NOMO-1 treated with dmso at 0.1 percent for 144 hours (cell line): ENCODE measurements at regions not wholly inside any gene's neighbourhood (a gene's known extent, or its start where the extent isn't known, plus 50 kb on each side); places are given as distances from the start of the nearest gene placed in this dataset.
"Not testable (repeated sequence)": the region's sequence is repeated elsewhere in the genome, so short reads cannot be mapped to it uniquely, and the experiment has no call there.

ENCODE experiments used
- DNase-seq: peaks from one replicate; lab custom pipeline; 2025; ENCODE audit not compliant: unreplicated experiment; lab: John Stamatoyannopoulos, UW

DNA sequence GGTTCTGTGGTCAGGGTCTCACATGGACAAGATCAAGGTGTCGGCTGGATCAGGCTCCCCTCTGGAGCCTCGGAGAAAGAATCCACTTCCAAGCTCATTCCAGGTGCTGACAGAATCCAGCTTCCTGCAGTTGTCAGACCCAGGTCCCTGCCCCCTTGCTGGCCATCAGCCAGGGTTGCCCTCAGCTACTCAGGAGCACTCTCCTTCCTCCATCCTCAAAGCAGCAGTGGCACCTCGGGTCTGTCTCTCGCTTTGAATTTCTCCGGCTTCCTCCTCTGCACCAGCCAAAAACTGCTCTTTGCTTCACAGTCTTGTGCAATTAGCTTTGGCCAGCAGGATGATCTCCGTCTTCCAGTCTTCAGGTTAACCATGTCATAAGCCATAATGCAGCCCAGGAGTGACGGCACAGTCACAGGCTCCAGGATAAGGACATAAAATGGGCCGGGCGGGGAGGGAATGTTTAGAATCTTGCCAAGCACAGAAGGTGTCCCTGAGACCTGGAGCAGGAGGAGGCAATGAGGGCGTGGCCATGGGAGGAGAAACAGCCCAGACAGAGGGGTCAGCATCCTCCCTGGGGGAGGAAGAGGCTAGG is 79.4 kb upstream of the SLC25A33 start:
- DNase-seq: no peak

DNA sequence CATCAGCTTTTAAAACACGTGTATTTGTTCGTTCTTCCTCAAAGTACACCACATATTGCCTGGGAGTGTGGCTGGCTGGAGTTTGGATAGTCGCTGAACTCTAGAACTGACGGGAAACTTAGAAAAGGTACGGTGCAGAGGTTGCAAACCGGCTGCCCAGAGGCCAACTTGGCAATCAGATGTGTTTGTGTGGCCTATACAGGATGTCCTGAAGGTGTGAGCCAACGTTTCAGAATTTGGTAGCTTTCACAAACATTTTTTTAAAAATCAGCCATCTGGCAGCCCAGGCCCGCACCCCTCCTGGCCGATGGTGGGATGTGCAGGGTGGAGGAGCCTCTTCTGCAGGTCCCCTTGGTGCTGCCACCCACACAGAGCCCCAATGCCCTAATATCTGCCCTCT is 73.6 kb upstream of the SLC25A33 start:
- no peak for DNase-seq

DNA sequence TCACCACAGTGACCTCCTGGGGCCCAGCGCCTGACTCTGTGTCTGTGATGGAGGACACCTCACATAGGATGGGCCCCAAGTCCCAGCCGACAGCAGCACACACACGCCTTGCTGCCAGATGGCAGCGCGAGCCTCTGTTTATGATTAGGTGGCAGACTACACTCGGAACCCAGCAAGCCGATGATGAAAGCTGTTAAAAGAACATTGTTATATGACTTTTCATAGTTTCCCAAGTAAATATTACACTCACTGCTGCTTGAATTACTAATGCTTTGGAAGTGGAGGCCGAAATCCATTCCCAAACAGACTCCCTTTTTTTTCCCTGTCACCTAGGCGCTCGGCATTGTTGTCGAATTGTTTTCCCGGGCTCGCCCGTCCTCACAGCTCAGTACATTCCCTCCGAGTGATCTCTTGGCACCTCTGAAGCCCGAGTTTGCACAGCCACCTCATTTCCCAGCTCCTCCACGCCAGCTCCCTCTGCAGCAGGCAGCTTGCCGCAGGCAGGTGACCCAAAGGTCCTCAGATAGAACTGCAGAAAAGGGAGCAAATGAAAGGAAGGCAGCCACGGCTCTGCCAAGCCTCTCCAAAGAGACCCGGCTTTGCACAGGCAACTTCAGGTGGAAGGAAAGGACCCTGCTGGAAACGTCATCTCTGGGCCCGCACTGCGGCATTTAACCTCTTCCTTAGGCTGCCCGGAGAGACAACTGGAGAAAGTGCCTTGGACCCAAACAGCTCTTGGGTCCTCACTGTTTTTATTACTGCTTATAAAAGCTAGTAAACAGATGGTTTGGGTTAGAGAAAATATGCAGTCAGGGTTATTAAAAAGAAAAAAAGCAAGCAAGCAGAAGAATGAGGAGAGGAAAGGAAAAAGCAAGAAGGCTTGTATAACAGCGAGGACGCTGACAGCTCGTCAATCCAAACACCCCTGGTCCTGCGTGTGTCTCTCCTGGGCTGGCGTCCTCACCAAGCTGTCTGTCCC is 72.2 kb upstream of the SLC25A33 start:
- no peak for DNase-seq

DNA sequence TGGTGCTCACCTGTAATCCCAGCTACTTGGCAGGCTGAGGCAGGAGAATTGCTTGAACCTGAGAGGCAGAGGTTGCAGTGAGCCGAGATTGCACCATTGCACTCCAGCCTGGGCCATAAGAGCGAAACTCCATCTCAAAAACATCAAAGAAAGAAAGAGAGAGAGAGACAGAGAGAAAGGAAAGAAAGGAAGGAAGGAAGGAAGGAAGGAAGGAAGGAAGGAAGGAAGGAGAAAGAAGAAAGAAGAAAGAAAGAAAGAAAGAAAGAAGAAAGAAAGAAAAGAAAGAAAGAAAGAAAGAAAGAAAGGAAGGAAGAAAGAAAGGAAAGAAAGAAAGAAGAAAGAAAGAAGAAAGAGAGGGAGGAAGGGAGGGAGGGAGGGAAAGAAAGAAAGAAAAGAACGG is 69.4 kb upstream of the SLC25A33 start:
- DNase-seq: not testable (repeated sequence)

DNA sequence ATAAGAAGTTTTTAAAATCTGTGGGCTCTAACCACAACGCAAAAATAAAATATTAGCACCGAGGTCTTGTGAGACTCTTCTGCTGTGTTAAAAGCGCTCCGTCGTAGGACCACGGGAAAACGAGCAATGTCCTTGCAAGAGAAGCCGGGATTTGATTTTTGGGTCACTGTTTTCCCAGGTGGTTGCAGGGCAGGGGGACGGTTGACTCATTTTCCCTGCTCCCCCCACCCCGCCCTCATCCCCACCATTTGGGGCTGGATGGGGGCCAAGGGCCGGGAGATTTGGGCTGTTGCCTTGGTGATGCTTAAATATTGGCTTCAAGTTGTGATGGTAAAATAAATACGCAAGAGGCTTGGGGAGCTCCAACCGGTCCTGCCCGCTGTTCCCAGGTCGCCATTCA is 67.6 kb upstream of the SLC25A33 start:
- no peak for DNase-seq

DNA sequence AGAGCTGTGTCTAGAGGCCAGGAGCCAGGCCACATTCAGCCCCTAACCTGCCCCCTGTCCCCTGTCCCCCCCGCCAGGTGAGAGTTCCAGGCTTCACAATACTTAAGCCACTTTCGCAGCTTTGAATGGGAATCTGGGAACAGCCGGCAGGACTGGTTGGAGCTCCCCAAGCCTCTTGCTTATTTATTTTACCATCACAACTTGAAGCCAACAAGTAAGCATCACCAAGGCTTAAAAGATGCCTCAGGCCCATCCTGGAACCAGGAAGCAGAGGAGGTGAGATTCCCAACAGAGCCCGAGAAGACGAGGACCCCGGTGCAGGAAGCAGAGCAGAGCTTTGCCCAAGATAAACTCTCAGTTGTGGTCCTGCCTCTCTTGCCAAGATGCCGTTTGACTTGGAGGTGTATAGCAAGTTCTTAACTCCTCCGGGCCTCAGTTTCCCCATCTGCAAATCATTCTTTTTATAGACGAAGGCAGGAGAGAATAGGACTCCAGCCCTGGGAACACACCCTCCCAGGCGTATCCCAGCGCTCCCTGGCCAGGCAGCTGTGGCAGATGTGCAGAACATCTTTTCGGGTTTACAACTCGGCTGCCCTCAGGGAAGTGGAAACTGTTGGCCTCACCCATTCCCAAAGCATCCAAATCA is 66.8 kb upstream of the SLC25A33 start:
- no peak for DNase-seq

DNA sequence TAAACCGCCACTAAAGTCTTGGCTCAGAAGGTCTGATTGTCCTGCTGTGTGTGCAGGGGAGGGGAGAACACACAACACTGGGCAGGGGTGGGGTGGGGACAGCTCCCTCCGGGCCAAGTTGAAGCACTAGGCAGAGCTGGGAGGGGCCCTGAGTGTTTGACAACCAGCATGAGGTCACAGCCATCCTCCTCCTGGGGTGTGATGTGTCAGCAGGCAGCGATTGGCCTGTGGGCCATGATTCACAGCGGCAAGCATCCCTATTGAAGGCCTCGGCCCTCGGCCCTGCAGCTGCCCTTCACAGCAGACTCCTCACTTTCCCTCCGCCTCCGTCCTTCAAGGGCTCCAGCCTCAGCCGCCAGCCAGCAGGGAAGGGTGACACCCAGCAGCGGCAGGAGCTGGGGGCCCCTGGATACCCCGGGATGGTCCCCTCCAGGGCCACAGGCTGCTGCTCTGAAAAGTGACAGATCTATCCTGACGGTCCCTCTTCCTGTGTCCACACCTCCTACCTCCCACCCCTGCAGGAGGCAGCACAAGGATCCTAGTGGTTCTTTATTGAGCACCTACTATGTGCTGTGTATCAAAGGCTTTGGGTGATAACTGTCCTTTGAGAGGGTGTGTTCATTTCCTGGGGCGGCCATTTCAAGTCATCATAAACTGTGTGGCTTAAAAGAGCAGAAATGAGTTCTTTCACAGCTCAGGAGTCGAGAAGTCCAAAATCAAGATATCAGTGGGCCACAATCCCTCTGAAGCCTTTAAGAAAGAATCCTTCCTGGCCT is 66.0 kb upstream of the SLC25A33 start:
- no peak for DNase-seq

DNA sequence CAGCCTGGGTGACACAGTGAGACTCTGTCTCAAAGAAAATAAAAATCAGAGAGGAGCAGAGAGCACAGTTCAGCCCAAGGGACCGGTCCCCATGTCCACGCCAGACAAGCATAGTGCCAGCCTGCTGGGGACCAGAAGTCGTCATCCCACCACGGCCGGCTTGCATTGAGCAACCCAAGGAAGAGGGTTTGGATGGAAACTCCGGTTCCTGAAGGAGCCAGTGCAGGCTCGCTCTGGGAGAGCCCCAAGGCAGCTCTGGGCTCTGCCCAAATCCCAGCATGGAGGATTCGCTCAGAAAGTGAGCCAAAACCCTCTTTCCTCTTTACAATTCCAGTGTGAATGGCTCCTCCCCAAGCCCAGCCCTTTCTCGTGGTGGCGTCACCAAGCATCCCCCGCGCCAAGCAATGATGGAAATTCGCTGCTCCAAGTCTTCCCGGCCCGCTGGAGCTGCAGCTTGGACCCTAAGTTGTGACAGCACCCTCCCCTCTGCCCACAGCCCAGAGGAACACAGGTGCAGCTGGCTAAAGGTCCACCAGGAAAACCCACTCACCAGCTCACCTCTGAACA is 64.1 kb upstream of the SLC25A33 start:
- no peak for DNase-seq

DNA sequence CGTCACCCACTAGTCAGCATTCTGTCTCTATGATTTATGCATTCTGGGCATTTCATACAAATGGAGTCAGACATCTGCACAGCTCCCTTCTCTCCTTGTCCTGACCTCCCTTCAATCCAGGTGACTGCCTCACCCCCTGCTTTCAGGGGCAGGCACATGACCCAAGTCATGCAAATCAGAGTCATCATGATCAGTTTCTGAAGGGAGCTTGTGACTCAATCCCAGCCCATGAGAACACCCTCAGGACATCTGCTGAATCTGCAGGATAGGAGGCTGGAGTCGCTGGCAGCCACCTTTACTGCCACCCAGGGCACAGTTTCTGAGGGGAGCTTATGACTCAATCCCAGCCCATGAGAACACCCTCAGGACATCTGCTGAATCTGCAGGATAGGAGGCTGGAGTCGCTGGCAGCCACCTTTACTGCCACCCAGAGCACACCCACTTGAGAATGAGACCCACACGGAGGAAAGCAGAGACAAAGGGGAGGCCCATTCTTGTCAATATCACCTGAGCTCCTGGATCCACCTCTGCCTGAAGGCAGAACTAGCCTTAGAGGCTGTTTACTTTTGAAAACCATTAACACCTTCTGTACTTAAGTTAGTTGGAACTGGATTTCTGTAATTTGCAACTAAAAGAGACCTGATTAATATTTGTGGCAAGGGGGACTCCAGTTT is 62.3 kb upstream of the SLC25A33 start:
- DNase-seq: no peak

DNA sequence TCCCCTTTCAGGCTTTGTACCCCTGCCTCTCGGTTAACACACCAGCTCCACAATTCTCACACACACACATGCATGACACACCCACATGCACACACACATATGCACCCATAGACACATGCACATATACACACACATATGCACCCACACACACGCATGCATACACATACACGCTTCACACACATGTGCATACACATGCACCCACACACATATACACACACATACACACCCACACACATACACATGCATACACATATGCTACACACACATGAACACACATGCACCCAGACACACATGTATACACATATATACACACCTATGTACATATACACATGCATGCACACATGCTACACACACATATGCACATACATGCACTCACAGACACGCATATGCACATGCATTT is 61.7 kb upstream of the SLC25A33 start:
- no peak for DNase-seq

DNA sequence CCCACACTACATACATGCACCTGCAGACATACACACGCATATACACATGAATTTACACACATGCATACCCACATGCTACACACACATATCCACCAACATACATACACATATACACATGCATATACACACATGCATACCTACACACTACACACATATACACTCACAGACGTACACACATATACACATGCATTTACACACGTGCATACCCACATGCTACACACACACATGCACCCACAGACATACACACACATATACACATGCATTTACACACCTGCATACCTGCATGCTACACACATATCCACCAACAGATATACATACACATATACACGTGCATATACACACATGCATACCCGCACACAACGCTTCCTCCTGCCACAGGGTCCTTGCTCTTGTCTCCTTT is 61.2 kb upstream of the SLC25A33 start:
- no peak for DNase-seq

DNA sequence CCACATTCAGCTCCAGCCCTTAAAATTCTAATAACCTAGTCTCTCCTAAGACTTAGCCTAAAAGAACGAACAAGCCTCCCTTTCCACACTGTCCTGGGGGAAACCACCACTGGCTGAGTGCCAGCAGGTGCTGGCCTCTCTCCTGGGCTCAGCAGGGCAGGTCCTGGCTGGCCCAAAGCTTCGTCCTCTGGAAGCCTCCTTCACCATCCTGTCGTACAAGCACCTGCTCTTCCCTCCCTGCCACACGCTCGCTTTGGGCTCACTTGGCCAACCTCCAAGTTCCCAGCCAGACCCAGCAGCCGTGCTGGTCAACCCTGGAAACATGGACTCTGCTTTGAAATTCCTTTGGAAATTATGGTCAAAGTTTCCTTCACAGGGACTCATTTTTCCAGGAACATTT is 58.2 kb upstream of the SLC25A33 start:
- DNase-seq: no peak

DNA sequence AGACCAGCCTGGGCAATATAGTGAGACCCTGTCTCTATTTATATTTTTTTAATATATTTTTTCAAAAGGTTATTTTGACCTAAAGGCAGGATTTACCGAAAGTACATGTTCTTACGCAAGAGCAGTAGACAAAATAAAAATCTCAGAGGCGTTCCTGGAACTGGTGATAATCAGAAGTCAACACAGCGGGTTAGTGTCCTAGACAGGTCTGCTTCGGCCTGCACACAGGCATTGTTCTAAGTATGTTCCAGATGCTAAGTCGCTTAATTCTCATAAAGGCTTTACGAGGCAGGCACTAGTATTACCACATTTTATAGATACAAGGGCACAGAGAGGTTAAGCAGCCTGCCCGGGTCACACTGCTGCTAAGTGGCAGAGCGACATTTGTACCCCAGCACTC is 56.9 kb upstream of the SLC25A33 start:
- DNase-seq: no peak

DNA sequence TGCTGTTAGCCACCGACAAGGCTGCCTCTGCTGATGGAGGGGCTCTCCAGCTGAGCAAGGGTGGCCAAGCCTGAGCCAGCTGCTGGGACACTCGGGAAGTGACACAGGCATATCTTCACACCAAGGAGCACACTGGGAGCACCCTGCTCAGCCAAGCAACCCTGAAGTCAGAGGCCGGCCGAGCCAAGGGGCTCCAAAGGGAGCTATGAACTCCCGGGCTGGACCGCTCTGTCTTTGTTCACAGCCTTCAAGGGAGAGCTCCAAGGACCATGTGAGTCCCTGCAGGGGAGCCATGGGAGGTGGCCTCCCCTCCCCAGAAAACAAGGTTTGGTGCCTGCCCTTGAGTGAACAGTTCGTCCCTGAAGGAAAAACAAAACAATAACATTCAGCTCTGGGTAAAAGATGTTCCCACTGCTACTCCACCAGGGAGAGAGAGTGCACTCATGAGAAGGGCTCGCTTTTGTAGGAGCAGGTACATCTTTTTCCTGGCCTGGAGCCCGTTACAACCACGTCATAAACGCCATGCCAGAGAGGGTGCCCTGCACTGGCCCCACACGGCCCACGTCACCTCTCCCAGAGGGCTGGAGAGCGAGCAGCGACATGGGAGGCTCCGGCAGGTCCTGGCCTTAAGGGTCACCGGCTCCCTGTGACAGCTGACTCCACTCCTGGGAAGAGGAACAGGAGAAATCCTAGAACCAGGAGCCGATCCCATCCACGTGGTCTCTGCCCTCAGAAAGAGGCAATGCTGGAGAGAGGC is 56.3 kb upstream of the SLC25A33 start:
- DNase-seq: no peak

DNA sequence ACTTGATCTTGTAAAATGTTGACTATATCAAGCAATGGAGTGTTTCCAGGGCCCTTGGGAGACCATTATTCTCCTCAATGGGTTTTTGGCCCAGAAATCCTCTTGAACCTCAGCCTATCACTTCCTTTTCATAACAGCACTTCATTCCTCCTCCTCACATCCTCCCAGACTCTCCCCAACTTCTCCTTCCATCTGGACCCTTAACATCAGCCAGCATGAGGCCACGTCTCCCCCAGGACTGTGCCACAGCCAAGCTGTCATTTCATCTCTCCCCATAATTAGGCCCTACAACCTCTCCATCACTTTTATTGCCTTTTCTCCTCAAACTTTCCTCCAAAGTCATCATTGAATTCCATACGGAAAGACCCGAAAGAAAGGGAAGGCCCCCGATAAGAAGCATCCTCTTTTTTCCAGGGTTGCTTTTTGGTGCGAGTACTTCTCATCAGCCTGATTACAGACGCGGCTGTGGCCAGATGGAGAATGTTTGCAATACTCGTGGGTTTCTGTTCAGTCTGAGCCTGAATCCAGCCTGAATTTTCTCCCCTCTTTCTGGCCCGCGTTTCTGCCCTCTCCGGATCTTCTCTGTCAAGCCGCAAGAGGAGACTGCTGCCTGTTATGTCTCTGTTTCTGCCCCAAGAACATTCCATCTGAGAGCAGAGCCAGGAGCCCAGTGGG is 52.7 kb upstream of the SLC25A33 start:
- no peak for DNase-seq
